ENCODE measurements at regions not wholly inside any gene's neighbourhood (a gene's known extent, or its start where the extent isn't known, plus 50 kb on each side); places are given as distances from the start of the nearest gene placed in this dataset.

DNA sequence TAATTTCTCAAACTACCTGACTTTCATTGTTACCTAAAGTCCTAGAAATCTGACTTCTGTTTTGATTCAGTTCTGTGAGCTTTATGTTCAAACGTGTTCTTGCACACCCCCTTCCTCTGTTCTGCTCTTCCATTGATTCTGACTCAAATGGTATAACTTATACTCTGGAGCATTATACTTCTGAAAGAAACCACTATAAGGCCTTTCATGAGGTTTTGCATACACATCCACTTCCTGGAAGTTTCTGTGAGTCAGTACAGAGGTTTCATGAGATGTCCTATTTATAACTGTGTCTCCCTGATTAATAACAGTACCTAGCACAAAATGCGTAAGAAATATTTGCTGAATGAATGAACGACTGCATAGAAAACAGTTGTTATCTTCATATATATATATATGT lies 540.2 kb upstream of the CT83 start:
- no TSS peak for BruUV-seq (replicated peaks)
- Mint-ChIP-seq H3K9me3 (ENCODE audit: unreplicated experiment) (no peaks in the 10 kb centered on the region), H3K36me3 (ENCODE audit: insufficient read depth, unreplicated experiment) (no peaks in the 10 kb centered on the region), H3K4me1 (ENCODE audit: insufficient read depth, unreplicated experiment) (no peaks in the 10 kb centered on the region), H3K4me3 (ENCODE audit: unreplicated experiment) (no peak overlapping the region), H3K27me3 (ENCODE audit: insufficient read depth, unreplicated experiment) (no peaks in the 10 kb centered on the region), H3K27ac (ENCODE audit: low read depth, unreplicated experiment) (no peak overlapping the region)
- CTCF ChIA-PET = no interaction called here
- POLR2A ChIA-PET = no interaction called here
- intact Hi-C loops (cut with micrococcal nuclease) = no loop called here
- DNase-seq (ENCODE audit: unreplicated experiment) = no peak
- no peak for TF ChIP-seq CTCF (IDR thresholded peaks at IDR 0.05; ENCODE audit: unreplicated experiment)

DNA sequence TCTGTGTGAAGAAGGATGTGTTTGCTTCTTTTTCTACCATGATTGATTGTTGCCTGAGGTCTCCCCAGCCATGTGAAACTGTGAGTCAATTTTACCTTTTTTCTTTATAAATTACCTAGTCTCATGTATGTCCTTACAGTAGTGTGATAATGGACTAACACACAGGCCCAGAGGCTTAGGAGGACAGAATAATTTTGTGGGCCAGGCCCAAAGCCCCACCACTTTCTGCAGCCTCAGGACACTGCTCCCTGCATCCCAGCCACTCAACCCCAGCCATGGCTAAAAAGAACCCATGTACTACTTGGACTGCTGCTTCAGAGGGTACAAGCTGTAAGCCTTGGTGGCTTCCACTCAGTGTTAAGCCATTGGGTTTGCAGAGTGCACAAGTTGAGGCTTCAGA lies 512.7 kb upstream of the CT83 start:
- H3K27ac Mint-ChIP-seq (ENCODE audit: low read depth, unreplicated experiment) = no peak overlapping the region
- no TSS peak for BruUV-seq (replicated peaks)
- H3K4me1 Mint-ChIP-seq (ENCODE audit: insufficient read depth, unreplicated experiment) = no peaks in the 10 kb centered on the region
- H3K27me3 Mint-ChIP-seq (ENCODE audit: insufficient read depth, unreplicated experiment) = no peaks in the 10 kb centered on the region
- POLR2A ChIA-PET = interaction anchor here (0.8 kb wide), 1 partner anchor 211 kb away, joined by 4 read pairs; no protein-coding TSS in a partner anchor
- peaks cover 19% of the 10 kb centered on the region for H3K9me3 Mint-ChIP-seq (ENCODE audit: unreplicated experiment)
- no peak overlapping the region for H3K4me3 Mint-ChIP-seq (ENCODE audit: unreplicated experiment)
- no peaks in the 10 kb centered on the region for H3K36me3 Mint-ChIP-seq (ENCODE audit: insufficient read depth, unreplicated experiment)
- TF ChIP-seq CTCF (IDR thresholded peaks at IDR 0.05; ENCODE audit: unreplicated experiment) = no peak
- DNase-seq (ENCODE audit: unreplicated experiment) = no peak
- intact Hi-C loops (cut with micrococcal nuclease) = no loop called here
- CTCF ChIA-PET = no interaction called here

- Mint-ChIP-seq H3K9me3 (ENCODE audit: unreplicated experiment) (peaks cover 12% of the 10 kb centered on the region), H3K27me3 (ENCODE audit: insufficient read depth, unreplicated experiment) (no peaks in the 10 kb centered on the region), H3K4me3 (ENCODE audit: unreplicated experiment) (no peak overlapping the region), H3K4me1 (ENCODE audit: insufficient read depth, unreplicated experiment) (no peaks in the 10 kb centered on the region), H3K36me3 (ENCODE audit: insufficient read depth, unreplicated experiment) (no peaks in the 10 kb centered on the region), H3K27ac (ENCODE audit: low read depth, unreplicated experiment) (no peak overlapping the region)
- intact Hi-C loops (cut with micrococcal nuclease) = no loop called here
- no TSS peak for BruUV-seq (replicated peaks)
- ChIA-PET POLR2A (interaction anchor here (0.6 kb wide), 1 partner anchor 46 kb away, joined by 5 read pairs; no protein-coding TSS in a partner anchor), CTCF (interaction anchor here (2.2 kb wide), 1 partner anchor 10 kb away, joined by 8 read pairs; no protein-coding TSS in a partner anchor)
- DNase-seq (ENCODE audit: unreplicated experiment) = no peak
- TF ChIP-seq CTCF (IDR thresholded peaks at IDR 0.05; ENCODE audit: unreplicated experiment) = no peak
Observed at GRCh38 chrX:116972362-116972761, 509.6 kb upstream of the CT83 start.

DNA sequence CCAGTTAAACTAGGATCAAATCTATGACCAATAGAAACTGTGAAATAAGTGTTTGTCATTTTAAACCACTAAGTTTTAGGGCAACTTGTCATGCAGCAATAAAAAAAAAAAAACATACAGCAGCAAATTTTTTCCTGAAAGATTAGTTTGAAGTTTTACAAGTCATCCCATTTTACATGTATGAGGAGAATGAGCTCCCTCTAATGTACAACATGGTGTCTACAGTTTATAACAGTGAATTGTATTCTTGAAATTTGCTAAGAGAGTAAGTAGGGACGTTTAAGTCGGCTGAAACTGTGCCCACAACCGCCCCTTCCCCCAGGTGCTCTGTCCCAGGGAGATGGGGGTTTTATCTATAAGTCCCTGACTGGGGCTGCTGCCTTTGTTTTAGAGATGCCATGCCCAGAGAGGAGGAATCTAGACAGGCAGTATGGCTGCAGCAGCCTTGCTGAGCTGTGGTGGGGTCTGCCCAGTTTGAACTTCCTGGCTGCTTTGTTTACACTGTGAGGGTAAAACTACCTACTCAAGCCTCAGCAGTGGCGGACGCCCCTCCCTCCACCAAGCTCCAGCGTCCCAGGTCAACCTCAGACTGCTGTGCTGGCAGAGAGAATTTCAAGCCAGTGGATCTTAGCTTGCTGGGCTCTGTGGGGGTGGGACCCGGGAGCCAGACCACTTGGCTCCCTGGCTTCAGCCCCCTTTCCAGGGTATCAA lies 499.3 kb upstream of the CT83 start:
- peak; percentile 19 for TF ChIP-seq CTCF (IDR thresholded peaks at IDR 0.05; ENCODE audit: unreplicated experiment)
- ChIA-PET POLR2A (interaction anchor here (0.7 to 1.0 kb wide), 2 partner anchors 13 to 72 kb away, joined by 4 to 5 read pairs; no protein-coding TSS in a partner anchor), CTCF (interaction anchor here (0.6 to 1.8 kb wide), 14 partner anchors 10 to 781 kb away, joined by 3 to 9 read pairs (median 4); no protein-coding TSS in a partner anchor)
- Mint-ChIP-seq H3K4me1 (ENCODE audit: insufficient read depth, unreplicated experiment) (no peaks in the 10 kb centered on the region), H3K4me3 (ENCODE audit: unreplicated experiment) (no peak overlapping the region), H3K27me3 (ENCODE audit: insufficient read depth, unreplicated experiment) (no peaks in the 10 kb centered on the region), H3K27ac (ENCODE audit: low read depth, unreplicated experiment) (no peak overlapping the region), H3K9me3 (ENCODE audit: unreplicated experiment) (peaks cover 8% of the 10 kb centered on the region), H3K36me3 (ENCODE audit: insufficient read depth, unreplicated experiment) (no peaks in the 10 kb centered on the region)
- no TSS peak for BruUV-seq (replicated peaks)
- DNase-seq (ENCODE audit: unreplicated experiment) = peak; percentile 16
- intact Hi-C loops (cut with micrococcal nuclease) = loop anchor here (1.0 to 5.0 kb wide), 3 partner anchors 290 to 755 kb away; no protein-coding TSS in a partner anchor
